Colon (tissue), 2 donors: ENCODE measurements at regions not wholly inside any gene's neighbourhood (a gene's known extent, or its start where the extent isn't known, plus 50 kb on each side); places are given as distances from the start of the nearest gene placed in this dataset.
A peak's percentile ranks its signal among the peaks of the same experiment; 100 is the strongest.

Experiments used
- FAIRE-seq: peaks from 2 replicates; lab custom pipeline; 2012; peaks lifted over from hg19 to GRCh38; lab: Jason Lieb, UNC
- donor health status: control.
- donor health status: control.

DNA sequence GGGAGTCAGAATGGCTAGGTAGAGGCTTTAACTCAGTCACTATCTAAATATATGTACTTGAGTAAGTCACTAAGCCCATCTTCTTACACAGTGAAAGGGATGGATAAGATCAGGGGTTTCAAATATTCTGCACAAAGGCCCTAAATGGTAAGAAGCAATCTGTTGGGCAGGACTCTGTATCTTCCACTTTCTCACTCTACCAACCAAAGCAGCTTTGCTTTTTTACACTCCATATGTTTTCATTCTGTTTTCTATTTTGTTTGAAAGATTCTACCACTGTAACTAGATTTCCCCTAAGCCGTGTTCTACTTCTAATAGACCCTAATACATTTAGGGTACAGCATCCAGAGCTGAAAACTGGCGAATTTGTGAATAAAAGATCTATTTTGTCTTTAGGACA, 477.5 kb upstream of the NMUR2 start:
- FAIRE-seq = no peak

DNA sequence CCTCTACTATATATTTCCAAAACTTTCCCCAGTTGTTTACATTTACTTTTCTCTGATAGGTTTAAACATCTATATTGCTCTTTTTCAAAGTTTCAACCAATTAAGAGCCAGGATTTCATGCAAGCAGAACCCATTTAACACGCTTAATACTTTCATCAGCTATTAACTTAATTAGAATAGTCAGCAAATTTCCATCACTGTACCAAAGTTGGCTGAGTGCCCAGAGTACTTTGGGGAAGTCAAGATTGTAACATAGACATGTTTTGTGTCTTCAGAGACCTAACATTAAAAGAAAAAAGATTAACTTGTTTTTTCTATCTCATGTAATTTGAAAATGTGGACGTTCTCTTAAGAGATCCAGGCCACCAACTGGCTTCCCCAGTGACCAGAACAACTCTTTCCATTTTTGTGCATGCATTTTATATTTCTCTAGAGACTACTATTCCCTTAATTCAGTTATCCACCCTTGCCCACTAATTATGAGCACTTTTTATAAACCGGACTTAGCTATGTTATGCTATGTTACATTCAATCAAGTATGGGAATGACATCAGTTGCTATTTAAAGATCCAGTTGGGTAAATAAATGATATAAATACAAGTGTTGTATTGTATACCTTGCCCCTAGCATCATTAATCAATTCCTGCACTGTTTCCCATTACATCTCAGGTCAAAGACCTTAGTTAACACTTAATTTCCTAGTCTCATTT, 478.1 kb upstream of the NMUR2 start:
- no peak for FAIRE-seq

DNA sequence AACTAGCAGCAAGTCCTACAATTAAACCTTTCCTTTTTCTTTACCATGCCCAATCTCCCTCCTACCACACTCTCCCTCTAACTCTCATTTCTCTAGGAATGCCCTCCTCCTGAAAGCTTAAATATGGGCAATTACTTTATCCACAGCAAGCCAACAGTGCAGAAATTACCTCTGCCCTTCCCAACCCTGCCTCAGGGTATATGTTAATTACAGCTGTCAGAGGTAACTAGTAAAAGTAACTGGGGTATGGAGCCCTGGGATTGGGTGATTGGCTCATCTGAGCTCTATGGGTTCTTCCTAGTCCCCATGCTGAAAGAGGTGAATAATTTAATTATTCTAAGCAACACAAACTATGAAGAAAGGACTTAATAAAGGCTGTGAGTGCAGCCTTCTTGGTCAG, 478.9 kb upstream of the NMUR2 start:
- FAIRE-seq = no peak

GRCh38 chr5:152900332-152900731, 495.3 kb upstream of the NMUR2 start:
- FAIRE-seq = no peak

GRCh38 chr5:152901754-152902153, 496.7 kb upstream of the NMUR2 start:
- FAIRE-seq = no peak

- FAIRE-seq = no peak
Measured at GRCh38 chr5:152905286-152905685, 500.2 kb upstream of the NMUR2 start.

GRCh38 chr5:152907488-152908245, 502.6 kb upstream of the NMUR2 start:
- no peak for FAIRE-seq

GRCh38 chr5:152912924-152913323, 507.8 kb upstream of the NMUR2 start:
- no peak for FAIRE-seq

- FAIRE-seq = no peak
Measured at GRCh38 chr5:152932621-152933020, 527.5 kb upstream of the NMUR2 start.

DNA sequence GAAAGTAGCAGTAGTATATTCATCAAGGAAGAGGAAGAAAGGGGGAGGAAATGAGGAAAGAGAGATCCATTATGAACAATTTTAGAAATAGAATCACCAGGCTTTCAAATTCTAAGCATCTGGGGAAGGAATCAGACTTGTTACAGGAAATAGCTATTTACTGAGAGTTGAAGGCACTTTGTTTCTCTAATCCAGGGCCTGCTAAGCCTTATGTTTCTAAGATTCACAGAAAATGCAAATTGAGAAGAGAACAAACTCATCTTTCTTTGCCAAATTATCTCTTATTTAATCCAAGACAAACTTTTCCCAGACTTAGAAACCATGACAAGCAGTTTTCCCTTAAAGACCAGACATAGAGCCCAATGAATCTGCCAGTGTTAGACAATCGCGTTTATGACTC, 528.0 kb upstream of the NMUR2 start:
- FAIRE-seq = no peak

GRCh38 chr5:152938630-152939029, 533.6 kb upstream of the NMUR2 start:
- FAIRE-seq = no peak

GRCh38 chr5:152942633-152943336, 537.7 kb upstream of the NMUR2 start:
- no peak for FAIRE-seq

- no peak for FAIRE-seq
Measured at GRCh38 chr5:152953788-152954483, 536.5 kb upstream of the GRIA1 start.

GRCh38 chr5:152956943-152957613, 533.4 kb upstream of the GRIA1 start:
- FAIRE-seq = peak; percentile 80

GRCh38 chr5:152978141-152978835, 512.2 kb upstream of the GRIA1 start:
- FAIRE-seq = no peak

DNA sequence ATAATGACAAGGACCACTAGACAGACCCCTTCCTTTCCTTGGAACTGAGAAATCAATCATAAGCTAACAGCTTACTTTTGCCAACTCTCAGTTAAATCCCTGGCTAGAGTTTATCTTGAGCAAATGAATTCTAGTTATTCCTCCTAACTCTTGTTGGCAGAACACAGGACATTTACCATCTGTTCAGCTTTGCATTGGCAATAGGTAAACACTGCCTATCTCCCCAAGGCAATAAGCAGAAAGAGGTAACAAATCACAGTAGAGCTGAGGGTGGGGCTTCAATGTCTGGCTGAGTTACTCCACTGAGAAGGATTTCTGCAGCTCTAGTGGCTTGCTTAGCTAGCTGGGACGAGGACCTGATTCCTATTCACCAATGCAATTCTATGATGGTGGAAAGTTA, 503.3 kb upstream of the GRIA1 start:
- no peak for FAIRE-seq

- no peak for FAIRE-seq
Measured at GRCh38 chr5:152990217-152990616, 500.3 kb upstream of the GRIA1 start.

GRCh38 chr5:152990649-152991048, 499.8 kb upstream of the GRIA1 start:
- FAIRE-seq = no peak

DNA sequence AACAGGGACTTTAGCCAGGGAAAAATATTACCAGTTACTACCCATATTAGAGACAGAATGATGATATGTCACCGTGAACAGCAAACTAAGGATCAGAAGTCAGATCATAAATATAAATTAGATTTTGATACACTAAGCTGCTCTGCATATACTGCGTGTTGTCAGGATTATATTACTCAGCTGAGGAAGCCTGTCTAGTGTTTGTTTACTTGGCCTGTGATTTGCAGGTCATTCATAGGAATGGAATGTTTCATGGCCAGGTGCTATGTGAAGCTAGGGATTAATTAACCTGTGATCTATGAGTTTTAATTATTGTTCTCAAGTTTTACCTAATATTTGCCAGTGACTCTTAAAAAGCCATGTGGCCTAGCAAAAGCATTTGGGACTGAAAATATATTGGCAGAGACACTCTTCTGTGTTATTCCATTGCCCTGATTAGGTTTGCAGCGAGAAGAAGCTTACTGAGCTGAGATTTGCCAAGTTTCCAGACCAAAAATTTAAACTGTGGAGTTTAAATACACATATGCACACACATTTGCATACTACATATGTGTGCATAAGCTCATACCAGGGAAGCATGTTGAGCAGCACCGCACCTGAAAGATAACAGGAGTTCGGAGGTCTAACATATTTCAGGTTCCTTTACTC, 496.3 kb upstream of the GRIA1 start:
- no peak for FAIRE-seq

GRCh38 chr5:152995214-152995725, 495.2 kb upstream of the GRIA1 start:
- FAIRE-seq = no peak

DNA sequence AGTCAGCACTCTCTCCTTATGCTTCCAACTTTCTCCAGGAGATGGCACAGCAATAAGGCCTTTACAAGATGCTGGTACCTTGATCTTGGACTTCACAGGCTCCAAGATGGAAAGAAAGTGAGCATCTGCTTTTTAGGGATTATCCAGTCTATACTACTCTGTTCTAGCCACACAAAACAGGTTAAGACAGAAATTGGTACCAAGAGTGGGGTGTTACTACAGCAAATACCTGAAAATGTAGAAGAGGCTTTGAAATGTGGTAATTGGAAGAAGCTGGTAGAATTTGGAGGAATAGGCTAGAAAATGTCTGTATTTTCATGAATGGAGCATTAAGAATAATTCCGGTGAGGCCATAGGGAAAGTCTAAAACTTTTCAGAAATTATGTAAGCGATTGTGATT, 484.8 kb upstream of the GRIA1 start:
- no peak for FAIRE-seq
